GM18868 (cell line): ENCODE measurements at regions not wholly inside any gene's neighbourhood (a gene's known extent, or its start where the extent isn't known, plus 50 kb on each side); places are given as distances from the start of the nearest gene placed in this dataset.
A peak's percentile ranks its signal among the peaks of the same experiment; 100 is the strongest.

Experiments
- ATAC-seq: cut with Tn5 transposase; IDR thresholded peaks from one replicate; pipeline ENCODE4 v1.9.1; 2021; ENCODE audit warnings: mild to moderate bottlenecking, moderate library complexity; ENCODE audit not compliant: unreplicated experiment

- ATAC-seq = peak; percentile 99
Observed at GRCh38 chr3:18295171-18295920, 129.8 kb downstream of the SATB1 start.

DNA sequence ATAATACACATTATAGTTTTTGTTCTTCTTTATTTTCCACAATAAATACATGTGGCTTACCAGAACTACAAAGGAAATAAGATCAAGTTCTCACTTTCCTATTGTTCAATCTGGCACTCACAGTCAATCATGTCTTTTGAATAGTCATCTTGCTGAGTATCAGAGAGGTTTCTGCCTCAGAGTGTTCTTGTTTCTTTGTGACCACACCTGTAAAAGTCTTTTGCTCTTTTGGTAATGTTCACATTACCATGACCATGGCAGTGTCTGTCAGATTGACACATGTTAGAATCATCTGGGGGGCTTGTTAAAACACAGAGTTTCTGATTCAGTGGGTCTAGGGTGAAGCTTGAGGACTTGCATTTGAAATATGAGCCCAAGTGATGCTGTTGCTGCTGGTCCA is 135.0 kb downstream of the SATB1 start:
- no peak for ATAC-seq

DNA sequence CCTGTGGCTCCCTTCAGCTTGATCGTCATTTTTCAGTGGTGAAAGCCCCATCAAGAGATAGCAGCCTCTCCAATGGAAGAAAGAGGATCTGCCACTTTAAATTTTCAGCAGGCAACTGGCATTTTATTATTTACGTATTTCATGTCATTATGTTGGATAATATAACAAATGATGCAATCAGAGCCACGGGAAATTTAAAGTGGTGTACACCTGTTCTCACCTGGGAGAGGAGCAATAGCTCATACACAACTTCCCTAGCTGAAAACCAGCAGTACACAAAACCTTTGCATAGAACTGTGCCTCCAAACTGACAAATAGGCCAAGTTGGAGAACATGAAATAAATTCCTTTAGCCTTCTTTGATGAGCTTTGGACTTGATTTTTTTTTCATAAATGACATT is 136.9 kb downstream of the SATB1 start:
- ATAC-seq = no peak

- no peak for ATAC-seq
Observed at GRCh38 chr3:18284716-18285115, 140.4 kb downstream of the SATB1 start.

DNA sequence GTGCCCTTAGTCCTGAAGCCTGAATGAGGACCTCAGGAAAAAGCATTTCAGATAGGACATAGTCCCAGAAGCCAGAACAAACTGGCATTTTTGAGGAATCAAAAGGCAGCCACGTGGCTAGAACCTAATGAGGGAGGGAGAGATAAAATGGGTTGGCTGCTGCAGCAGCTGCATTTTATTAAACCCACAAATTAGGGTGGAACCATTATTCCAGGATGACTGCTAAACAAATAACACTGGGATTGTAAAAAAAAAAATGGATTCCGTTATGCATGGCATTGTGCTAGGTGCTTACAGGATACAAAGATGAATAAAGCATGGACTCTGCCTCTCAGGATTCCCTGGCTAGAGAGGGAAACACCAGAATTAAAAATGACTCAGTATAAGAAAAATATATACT is 141.5 kb downstream of the SATB1 start:
- ATAC-seq = no peak

GRCh38 chr3:18282507-18282906 is 142.6 kb downstream of the SATB1 start:
- no peak for ATAC-seq

- ATAC-seq = no peak
Observed at GRCh38 chr3:18279226-18279737, 145.9 kb downstream of the SATB1 start.

DNA sequence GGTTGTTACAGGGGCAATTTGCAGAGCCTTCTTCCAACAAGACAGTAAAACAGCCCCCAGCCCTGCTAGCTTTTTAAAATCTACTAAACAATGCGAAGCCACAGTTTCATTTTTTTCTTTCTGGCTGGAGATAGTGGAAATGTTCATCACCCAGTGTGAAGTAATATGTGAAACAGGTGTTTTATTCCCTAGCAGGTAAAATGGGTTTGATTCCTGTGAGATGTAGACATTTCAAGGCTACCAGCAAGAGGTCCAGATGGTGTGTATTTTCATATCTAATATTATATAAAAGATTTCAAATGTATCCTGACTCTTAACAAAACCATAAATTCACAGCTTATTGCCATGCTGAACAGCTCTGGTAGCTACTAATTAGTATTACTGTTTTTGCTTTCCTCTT is 160.3 kb downstream of the SATB1 start:
- ATAC-seq = no peak

GRCh38 chr3:18264361-18264760 is 160.8 kb downstream of the SATB1 start:
- ATAC-seq = no peak

GRCh38 chr3:18258492-18258891 is 166.6 kb downstream of the SATB1 start:
- no peak for ATAC-seq

GRCh38 chr3:18252578-18252977 is 172.6 kb downstream of the SATB1 start:
- no peak for ATAC-seq

- no peak for ATAC-seq
Observed at GRCh38 chr3:18250991-18251390, 174.1 kb downstream of the SATB1 start.

GRCh38 chr3:18249126-18249525 is 176.0 kb downstream of the SATB1 start:
- ATAC-seq = no peak

GRCh38 chr3:18247776-18248310 is 177.3 kb downstream of the SATB1 start:
- no peak for ATAC-seq

DNA sequence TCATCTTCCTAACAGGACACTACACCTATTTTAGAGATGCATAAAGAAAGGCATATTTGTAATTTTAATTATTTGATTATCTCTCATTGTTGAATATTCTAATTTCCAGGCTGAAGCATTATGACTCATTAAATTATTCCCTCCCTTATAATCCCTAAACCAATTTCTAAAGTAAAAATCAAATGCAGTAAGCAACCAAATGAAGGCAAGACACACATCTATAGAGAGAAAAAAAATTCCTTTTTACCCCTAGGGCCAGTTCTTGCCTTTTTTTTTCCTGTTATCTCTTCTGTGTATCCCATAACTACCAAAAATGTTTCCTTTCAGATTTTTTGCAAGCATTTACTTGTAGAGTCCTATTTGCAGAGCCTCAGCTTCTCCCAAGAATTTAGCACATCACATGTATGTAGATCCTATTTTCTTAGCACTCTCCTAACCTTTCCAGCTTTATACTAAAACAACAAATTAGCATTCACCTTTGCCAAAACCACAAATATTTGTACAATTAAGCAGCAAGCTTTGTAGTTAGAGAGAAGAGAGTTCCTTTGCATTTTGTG is 177.9 kb downstream of the SATB1 start:
- ATAC-seq = no peak

DNA sequence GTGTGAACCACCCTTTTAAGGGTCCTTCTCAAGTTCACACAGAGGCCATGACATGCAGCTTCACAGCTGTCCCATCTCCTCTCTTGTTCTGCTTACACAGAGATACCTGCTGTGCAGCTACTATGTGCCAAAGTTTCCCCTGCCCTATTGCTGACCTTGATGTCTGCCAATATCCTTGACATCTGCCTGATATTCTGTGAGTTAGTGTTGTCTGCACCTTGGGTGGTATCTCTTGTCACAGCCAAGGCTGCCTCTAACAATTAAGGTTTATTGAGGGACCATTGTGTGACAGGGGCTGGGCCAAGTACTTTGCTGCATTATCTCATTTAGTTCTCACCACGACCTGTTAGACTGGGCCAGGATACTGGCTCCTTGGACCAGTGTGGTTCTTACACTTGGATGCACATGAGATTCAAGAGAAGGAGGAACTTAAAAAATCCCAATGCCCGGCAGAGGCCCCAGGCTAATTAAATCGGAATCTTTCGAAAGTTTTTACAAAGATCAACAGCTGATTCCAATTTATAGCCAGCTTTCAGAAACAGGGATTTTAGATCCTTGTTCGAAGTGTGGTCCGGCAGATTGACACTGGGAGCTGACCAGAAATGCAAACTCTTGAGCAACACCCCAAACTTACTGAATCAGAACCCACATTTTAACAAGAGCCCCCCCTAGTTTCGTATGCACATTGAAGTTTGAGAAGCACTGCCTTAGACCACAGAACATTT is 178.6 kb downstream of the SATB1 start:
- no peak for ATAC-seq

GRCh38 chr3:18245721-18246120 is 179.4 kb downstream of the SATB1 start:
- ATAC-seq = peak; percentile 46

DNA sequence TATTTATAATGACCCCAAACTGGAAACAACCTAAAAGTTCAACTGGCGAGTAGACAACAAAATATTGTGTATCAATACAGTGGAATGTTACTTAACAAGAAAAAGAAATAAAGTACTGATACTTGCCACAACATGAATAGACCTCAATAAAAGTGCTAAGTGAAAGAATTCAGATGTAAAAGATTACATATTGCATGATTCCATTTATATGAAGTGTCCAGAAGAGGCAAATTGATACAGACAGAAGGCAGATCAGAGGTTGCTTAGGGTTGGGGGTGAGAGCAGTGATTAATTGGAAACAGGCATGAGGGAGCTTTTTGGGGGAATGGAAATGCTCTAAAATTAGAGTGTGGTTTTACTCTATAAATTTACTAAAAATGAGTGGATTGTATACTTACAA is 183.3 kb downstream of the SATB1 start:
- ATAC-seq = no peak

DNA sequence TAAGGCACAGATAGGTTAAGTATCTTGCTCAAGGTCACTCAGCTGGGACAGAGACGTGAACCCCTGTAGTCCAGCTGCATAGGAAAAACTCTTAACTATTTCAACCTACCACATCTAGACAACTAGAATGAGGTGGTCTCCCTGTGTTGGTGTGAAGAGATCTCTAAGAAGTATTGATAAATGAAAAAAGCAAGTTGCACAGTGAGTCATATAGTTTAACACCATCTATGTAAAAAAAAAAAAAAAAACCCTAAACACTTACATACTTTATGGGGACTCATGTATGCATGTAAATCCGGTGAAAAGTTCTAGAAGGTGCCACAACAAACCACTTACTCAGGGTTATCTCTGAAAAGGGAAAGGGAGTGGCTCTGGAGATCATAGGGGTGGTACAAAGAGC is 185.5 kb downstream of the SATB1 start:
- ATAC-seq = no peak

DNA sequence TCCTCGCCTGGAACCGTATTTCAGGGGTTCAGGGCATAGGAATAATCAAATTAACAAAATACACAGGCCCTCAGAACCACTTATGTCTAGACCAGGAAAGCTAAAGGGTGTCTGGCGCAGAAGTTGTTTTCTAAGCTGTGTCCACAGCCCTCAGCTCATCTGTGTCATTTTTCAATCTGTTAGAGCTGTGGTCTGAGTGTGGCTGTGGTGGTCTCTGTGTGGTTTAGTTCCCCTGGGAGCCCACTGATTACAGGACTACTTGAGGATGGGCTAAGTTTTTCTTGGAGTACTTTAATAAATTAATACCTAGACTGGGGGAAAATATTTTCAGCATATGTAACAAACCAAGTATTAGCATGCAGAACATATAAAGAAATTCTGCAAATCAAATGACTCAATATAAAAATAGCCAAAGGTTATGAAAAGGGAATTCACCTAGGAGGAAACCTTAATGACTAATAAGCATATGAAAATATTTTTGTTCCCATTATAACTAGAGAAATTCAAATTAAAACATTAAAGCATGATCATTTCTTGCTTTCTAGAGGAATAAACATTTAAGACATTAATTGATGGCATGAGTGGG is 186.3 kb downstream of the SATB1 start:
- ATAC-seq = no peak

DNA sequence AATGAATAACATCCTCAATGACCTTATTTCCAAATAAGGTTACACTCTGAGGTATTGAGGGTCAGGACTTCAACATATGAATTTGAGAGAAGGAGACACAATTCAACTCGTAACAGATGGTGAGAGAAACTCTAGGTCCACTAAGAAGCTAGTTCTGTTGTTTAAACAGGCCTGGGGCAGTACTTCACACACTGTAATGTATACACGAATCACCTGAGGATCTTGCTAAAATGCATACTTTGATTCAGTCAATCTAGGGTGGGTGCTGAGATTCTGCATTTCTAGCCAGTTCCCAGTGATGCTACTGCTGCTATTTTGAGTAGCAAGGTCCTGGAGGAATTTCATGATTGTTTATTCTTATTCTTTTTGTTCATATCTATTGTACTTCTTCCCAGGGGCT is 186.8 kb downstream of the SATB1 start:
- no peak for ATAC-seq
